HFFc6 (cell line): ENCODE measurements at regions not wholly inside any gene's neighbourhood (a gene's known extent, or its start where the extent isn't known, plus 50 kb on each side); places are given as distances from the start of the nearest gene placed in this dataset.

Experiments
- DNase-seq: peaks from one replicate; pipeline ENCODE4 v3.0.0-alpha.2; 2018
- H3K27ac Mint-ChIP-seq: 2 replicates; pipeline ENCODE4 v1.8.0; 2020; ENCODE audit warnings: mild to moderate bottlenecking, mixed read lengths
- H3K27me3 Mint-ChIP-seq: 2 replicates; pipeline ENCODE4 v1.8.0; 2021; ENCODE audit warnings: mild to moderate bottlenecking, moderate library complexity, mixed read lengths; ENCODE audit not compliant: insufficient read depth
- H3K36me3 Mint-ChIP-seq: 2 replicates; pipeline ENCODE4 v1.8.0; 2021; ENCODE audit warnings: low read depth, mixed read lengths
- H3K4me1 Mint-ChIP-seq: 2 replicates; pipeline ENCODE4 v1.8.0; 2020; ENCODE audit warnings: low read depth, mixed read lengths
- H3K4me3 Mint-ChIP-seq: 2 replicates; pipeline ENCODE4 v1.8.0; 2020; ENCODE audit warnings: mild to moderate bottlenecking, moderate library complexity, mixed read lengths
- H3K9me3 Mint-ChIP-seq: 2 replicates; pipeline ENCODE4 v1.8.0; 2020; ENCODE audit warnings: mild to moderate bottlenecking, mixed read lengths
- CTCF ChIP-seq: fragments of 200-600 bp; sonication (generic); IDR thresholded peaks from 2 replicates; pipeline ENCODE4 v1.5.0; 2021; ENCODE audit warnings: antibody characterized with exemption, mild to moderate bottlenecking

DNA sequence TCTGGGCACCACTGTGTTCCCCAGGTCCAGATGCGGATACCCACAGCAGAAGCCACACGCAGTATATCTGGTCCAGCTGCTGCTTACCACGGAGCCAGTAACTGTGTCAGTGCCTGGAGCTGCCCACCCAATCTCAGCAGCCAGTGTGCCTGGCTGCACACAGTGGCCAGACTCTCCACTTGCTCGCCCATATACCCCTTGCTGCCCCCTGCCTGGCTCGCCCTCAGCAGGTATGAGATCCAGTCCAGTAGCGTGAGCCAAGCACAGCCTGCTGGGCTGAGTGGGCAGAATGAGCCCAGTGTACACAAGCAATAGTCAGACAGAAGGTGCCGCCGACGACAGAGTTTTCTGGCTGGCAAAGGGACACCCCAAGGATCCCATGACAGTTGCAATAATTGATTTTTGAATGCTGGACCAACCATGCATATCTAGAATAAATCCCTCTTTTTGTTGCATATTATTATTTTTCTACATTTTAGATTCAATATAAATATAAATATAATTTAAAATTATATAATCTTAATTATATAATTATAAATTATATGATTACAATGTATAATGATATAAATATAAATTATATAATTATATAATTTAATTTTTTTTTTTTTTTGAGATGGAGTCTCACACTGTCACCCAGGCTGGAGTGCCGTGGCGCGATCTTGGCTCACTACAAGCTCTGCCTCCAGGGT lies 918.8 kb upstream of the MIR17HG start:
- Mint-ChIP-seq H3K36me3 (no peaks in the 10 kb centered on the region), H3K27ac (no peak overlapping the region), H3K9me3 (no peaks in the 10 kb centered on the region), H3K27me3 (no peaks in the 10 kb centered on the region; the same call in 1 of the 2 replicates), H3K4me1 (peaks cover 19% of the 10 kb centered on the region; the same call in 1 of the 2 replicates), H3K4me3 (no peak overlapping the region)
- TF ChIP-seq CTCF = no peak
- DNase-seq = no peak

DNA sequence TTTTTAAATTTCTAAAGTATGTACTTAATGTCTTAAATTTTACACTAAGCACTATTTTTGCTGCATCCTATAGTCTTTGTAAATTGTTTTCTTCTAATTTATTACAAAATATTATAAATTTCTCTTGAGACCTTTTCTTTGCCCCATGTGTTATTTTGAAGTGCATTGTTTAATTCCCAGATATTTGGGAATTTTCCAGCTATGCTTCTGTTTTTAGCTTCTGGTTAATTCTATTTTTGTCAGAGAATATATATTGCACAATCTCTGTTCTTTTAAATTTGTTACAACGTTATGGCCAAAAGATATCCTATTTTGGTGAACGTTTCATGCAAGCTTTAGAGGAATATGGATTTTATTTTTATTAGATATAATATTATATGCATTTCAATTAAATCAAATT lies 917.4 kb upstream of the MIR17HG start:
- H3K4me1 Mint-ChIP-seq = peaks cover 17% of the 10 kb centered on the region; the same call in 1 of the 2 replicates
- H3K9me3 Mint-ChIP-seq = no peaks in the 10 kb centered on the region
- no peaks in the 10 kb centered on the region; the same call in 1 of the 2 replicates for H3K27me3 Mint-ChIP-seq
- H3K36me3 Mint-ChIP-seq = no peaks in the 10 kb centered on the region
- H3K4me3 Mint-ChIP-seq = no peak overlapping the region
- no peak for DNase-seq
- H3K27ac Mint-ChIP-seq = no peak overlapping the region
- TF ChIP-seq CTCF = no peak

- Mint-ChIP-seq H3K4me1 (peaks cover 5% of the 10 kb centered on the region; the same call in 1 of the 2 replicates), H3K4me3 (no peak overlapping the region), H3K27ac (no peak overlapping the region), H3K9me3 (no peaks in the 10 kb centered on the region), H3K27me3 (no peaks in the 10 kb centered on the region), H3K36me3 (no peaks in the 10 kb centered on the region)
- DNase-seq = no peak
- TF ChIP-seq CTCF = no peak
These were observed 910.8 kb upstream of the MIR17HG start for GRCh38 chr13:90436697-90437096.

- Mint-ChIP-seq H3K4me3 (no peak overlapping the region), H3K27me3 (no peaks in the 10 kb centered on the region), H3K36me3 (no peaks in the 10 kb centered on the region), H3K27ac (no peak overlapping the region), H3K4me1 (peaks cover 11% of the 10 kb centered on the region), H3K9me3 (no peaks in the 10 kb centered on the region)
- DNase-seq = no peak
- TF ChIP-seq CTCF = no peak
These were observed 908.9 kb upstream of the MIR17HG start for GRCh38 chr13:90438576-90438975.

DNA sequence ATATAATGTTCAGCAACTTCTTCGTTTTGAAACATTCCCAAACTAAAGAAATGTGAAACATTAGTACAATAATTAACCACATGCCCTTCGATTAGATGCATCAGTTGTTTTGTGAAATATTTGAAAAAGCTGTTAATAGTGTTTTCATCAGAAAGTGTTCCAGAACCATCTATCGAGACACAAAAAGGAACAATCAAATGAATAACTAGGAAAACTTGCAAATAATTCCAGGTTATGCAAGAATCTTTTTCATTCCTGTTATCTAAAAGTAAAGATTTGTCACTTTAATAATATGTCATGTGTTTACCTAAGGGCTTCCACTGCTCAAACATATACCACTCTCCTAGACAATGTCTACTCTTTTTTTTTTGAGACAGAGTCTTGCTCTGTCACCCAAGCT lies 904.2 kb upstream of the MIR17HG start:
- DNase-seq = no peak
- Mint-ChIP-seq H3K4me1 (peaks cover 56% of the 10 kb centered on the region), H3K27ac (no peak overlapping the region), H3K4me3 (no peak overlapping the region), H3K27me3 (no peaks in the 10 kb centered on the region), H3K36me3 (peaks cover 13% of the 10 kb centered on the region), H3K9me3 (no peaks in the 10 kb centered on the region; the same call in 1 of the 2 replicates)
- TF ChIP-seq CTCF = no peak
